SK-N-SH treated with all-trans-retinoic acid at 6 μM for 48 hours (cell line): ENCODE measurements at regions not wholly inside any gene's neighbourhood (a gene's known extent, or its start where the extent isn't known, plus 50 kb on each side); places are given as distances from the start of the nearest gene placed in this dataset.
A peak's percentile ranks its signal among the peaks of the same experiment; 100 is the strongest.

Experiments used
- ATAC-seq: fragments of 200-7000 bp; cut with Tn5 transposase; 3 replicates; pipeline ENCODE4 v1.9.1; 2020; ENCODE audit warnings: mild to moderate bottlenecking, moderate library complexity
- ARNTL ChIP-seq: fragments of 450-650 bp; formaldehyde crosslinking; IDR thresholded peaks from 2 replicates; pipeline ENCODE4 v1.5.0; 2020; ENCODE audit warnings: low read depth, mild to moderate bottlenecking, moderate library complexity, borderline replicate concordance
- BACH2 ChIP-seq: fragments of 250-450 bp; sonication (Bioruptor Pico); IDR thresholded peaks from 2 replicates; pipeline ENCODE4 v1.9.0; 2021; ENCODE audit warnings: mild to moderate bottlenecking, borderline replicate concordance
- CSDC2 ChIP-seq: fragments of 250-450 bp; sonication (Bioruptor Pico); IDR thresholded peaks from 2 replicates; pipeline ENCODE4 v1.5.0; 2020; ENCODE audit warnings: mild to moderate bottlenecking, moderate library complexity
- GLIS3 ChIP-seq: fragments of 250-450 bp; sonication (Bioruptor Pico); IDR thresholded peaks from 2 replicates; pipeline ENCODE4 v1.5.0; 2020; ENCODE audit warnings: mild to moderate bottlenecking, moderate library complexity
- ISL1 ChIP-seq: fragments of 250-450 bp; sonication (Bioruptor Pico); IDR thresholded peaks from 2 replicates; pipeline ENCODE4 v2.1.2; 2022; ENCODE audit warnings: mild to moderate bottlenecking, moderate library complexity
- OSR1 ChIP-seq: fragments of 250-450 bp; sonication (Bioruptor Pico); IDR thresholded peaks from 2 replicates; pipeline ENCODE4 v1.8.0; 2022; ENCODE audit warnings: moderate library complexity, mild to moderate bottlenecking, inconsistent platforms
- PPARA ChIP-seq: fragments of 250-450 bp; sonication (Bioruptor Pico); IDR thresholded peaks from 2 replicates; pipeline ENCODE4 v1.5.0; 2020; ENCODE audit warnings: mild to moderate bottlenecking, borderline replicate concordance
- RARB ChIP-seq: fragments of 250-450 bp; sonication (Bioruptor Pico); IDR thresholded peaks from 2 replicates; pipeline ENCODE4 v1.8.0; 2021; ENCODE audit warnings: mild to moderate bottlenecking, moderate library complexity
- SNAI2 ChIP-seq: fragments of 250-450 bp; sonication (Bioruptor Pico); IDR thresholded peaks from 2 replicates; pipeline ENCODE4 v1.5.0; 2020; ENCODE audit warnings: mild to moderate bottlenecking, moderate library complexity
- TCF4 ChIP-seq: fragments of 250-450 bp; sonication (Bioruptor Pico); IDR thresholded peaks from 2 replicates; pipeline ENCODE4 v1.8.0; 2021; ENCODE audit warnings: mild to moderate bottlenecking, moderate library complexity, borderline replicate concordance
- TOX ChIP-seq: fragments of 250-450 bp; sonication (Bioruptor Pico); IDR thresholded peaks from 2 replicates; pipeline ENCODE4 v1.8.0; 2021; ENCODE audit warnings: mild to moderate bottlenecking, moderate library complexity, borderline replicate concordance
- ZFP3 ChIP-seq: fragments of 250-450 bp; sonication (Bioruptor Pico); IDR thresholded peaks from 2 replicates; pipeline ENCODE4 v1.5.0; 2020; ENCODE audit warnings: mild to moderate bottlenecking, moderate library complexity
- ZFP30 ChIP-seq: fragments of 450-650 bp; formaldehyde crosslinking; IDR thresholded peaks from 2 replicates; pipeline ENCODE4 v1.5.0; 2022; ENCODE audit warnings: mild to moderate bottlenecking, moderate library complexity
- ZNF565 ChIP-seq: fragments of 450-650 bp; formaldehyde crosslinking; conservative IDR thresholded peaks from 2 replicates; pipeline ENCODE4 v1.5.0; 2020; ENCODE audit warnings: low read depth, mild to moderate bottlenecking, moderate library complexity
- ZNF70 ChIP-seq: fragments of 450-650 bp; formaldehyde crosslinking; IDR thresholded peaks from 2 replicates; pipeline ENCODE4 v1.5.0; 2020; ENCODE audit warnings: mild to moderate bottlenecking, moderate library complexity
- ZNF8 ChIP-seq: fragments of 450-650 bp; formaldehyde crosslinking; IDR thresholded peaks from 2 replicates; pipeline ENCODE4 v1.5.0; 2020; ENCODE audit warnings: mild to moderate bottlenecking, moderate library complexity
- TF ChIP-seq, protein P1 (sequence below): fragments of 250-450 bp; sonication (Bioruptor Pico); IDR thresholded peaks from 2 replicates; pipeline ENCODE4 v1.8.0; 2021; ENCODE audit warnings: low read depth, mild to moderate bottlenecking, moderate library complexity, borderline replicate concordance
- TF ChIP-seq, protein P2 (sequence below): fragments of 250-450 bp; sonication (Bioruptor Pico); IDR thresholded peaks from 2 replicates; pipeline ENCODE4 v1.5.0; 2020; ENCODE audit warnings: mild to moderate bottlenecking, moderate library complexity
- TF ChIP-seq, protein P3 (sequence below): fragments of 250-450 bp; sonication (Bioruptor Pico); IDR thresholded peaks from 2 replicates; pipeline ENCODE4 v1.5.1; 2020; ENCODE audit warnings: low read depth, mild to moderate bottlenecking, moderate library complexity
- TF ChIP-seq, protein P4 (sequence below): fragments of 250-450 bp; sonication (Bioruptor Pico); IDR thresholded peaks from 2 replicates; pipeline ENCODE4 v1.5.1; 2021; ENCODE audit warnings: mild to moderate bottlenecking, moderate library complexity

DNA sequence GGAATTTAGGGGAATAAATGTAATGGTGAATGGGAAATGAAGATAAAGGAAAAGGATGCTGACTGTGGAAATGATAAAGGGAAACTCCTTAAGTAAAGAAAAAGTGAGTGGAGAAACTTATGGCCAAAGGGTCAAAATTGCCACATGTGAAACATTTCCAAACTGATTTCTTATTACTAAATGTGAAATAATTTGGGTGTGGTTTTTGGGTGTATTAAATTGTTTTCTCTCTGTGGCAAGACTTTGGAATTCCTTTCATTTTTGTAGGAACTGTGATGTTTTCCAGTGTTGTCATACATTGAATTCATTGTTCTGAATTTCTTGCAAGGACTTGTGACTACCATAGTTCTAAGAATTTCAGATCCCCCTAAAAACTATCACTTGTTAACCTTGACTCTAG, 1891.5 kb upstream of the SEL1L start:
- ATAC-seq: no peak
- TF ChIP-seq, protein P1, sequence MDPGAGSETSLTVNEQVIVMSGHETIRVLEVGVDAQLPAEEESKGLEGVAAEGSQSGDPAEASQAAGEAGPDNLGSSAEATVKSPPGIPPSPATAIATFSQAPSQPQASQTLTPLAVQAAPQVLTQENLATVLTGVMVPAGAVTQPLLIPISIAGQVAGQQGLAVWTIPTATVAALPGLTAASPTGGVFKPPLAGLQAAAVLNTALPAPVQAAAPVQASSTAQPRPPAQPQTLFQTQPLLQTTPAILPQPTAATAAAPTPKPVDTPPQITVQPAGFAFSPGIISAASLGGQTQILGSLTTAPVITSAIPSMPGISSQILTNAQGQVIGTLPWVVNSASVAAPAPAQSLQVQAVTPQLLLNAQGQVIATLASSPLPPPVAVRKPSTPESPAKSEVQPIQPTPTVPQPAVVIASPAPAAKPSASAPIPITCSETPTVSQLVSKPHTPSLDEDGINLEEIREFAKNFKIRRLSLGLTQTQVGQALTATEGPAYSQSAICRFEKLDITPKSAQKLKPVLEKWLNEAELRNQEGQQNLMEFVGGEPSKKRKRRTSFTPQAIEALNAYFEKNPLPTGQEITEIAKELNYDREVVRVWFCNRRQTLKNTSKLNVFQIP (CRISPR knock-in tag): no peak
- 0 out of 2 replicates have a peak, but pooled peaks have one; percentile 4 for TF ChIP-seq ISL1 (CRISPR knock-in tag)

DNA sequence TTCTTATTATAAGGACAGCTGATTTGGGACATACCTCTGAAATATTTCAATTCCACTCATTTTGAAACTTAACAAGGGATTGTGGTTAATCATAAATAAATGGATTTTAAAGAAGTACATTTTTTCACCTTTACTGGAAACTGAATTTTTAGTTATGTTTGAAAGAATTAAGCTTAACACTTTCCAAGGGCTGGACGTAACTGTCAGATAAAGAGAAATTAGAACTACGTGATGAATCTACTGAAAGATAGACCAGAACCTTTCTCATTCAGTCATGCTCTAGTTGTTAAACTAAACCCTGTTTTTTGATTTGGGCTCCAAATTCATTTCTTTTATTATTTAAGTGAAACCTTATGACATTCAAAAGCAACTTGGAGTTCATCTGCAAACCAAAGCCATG, 1892.1 kb upstream of the SEL1L start:
- ATAC-seq: no peak
- TF ChIP-seq CSDC2 (CRISPR knock-in tag): no peak
- TF ChIP-seq ZNF565 (CRISPR knock-in tag): no peak
- TF ChIP-seq ISL1 (CRISPR knock-in tag): no peak
- TF ChIP-seq ZFP30 (CRISPR knock-in tag): no peak
- no peak for TF ChIP-seq ZFP3 (CRISPR knock-in tag)
- no peak for TF ChIP-seq ZNF70 (CRISPR knock-in tag)
- TF ChIP-seq SNAI2 (CRISPR knock-in tag): no peak
- TF ChIP-seq TOX (CRISPR knock-in tag): no peak
- no peak for TF ChIP-seq OSR1 (CRISPR knock-in tag)
- TF ChIP-seq PPARA (CRISPR knock-in tag): no peak
- TF ChIP-seq, protein P2, sequence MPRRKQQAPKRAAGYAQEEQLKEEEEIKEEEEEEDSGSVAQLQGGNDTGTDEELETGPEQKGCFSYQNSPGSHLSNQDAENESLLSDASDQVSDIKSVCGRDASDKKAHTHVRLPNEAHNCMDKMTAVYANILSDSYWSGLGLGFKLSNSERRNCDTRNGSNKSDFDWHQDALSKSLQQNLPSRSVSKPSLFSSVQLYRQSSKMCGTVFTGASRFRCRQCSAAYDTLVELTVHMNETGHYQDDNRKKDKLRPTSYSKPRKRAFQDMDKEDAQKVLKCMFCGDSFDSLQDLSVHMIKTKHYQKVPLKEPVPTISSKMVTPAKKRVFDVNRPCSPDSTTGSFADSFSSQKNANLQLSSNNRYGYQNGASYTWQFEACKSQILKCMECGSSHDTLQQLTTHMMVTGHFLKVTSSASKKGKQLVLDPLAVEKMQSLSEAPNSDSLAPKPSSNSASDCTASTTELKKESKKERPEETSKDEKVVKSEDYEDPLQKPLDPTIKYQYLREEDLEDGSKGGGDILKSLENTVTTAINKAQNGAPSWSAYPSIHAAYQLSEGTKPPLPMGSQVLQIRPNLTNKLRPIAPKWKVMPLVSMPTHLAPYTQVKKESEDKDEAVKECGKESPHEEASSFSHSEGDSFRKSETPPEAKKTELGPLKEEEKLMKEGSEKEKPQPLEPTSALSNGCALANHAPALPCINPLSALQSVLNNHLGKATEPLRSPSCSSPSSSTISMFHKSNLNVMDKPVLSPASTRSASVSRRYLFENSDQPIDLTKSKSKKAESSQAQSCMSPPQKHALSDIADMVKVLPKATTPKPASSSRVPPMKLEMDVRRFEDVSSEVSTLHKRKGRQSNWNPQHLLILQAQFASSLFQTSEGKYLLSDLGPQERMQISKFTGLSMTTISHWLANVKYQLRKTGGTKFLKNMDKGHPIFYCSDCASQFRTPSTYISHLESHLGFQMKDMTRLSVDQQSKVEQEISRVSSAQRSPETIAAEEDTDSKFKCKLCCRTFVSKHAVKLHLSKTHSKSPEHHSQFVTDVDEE (CRISPR knock-in tag): no peak
- no peak for TF ChIP-seq ARNTL
- no peak for TF ChIP-seq RARB (CRISPR knock-in tag)
- TF ChIP-seq, protein P1 (CRISPR knock-in tag): no peak
- TF ChIP-seq, protein P3, sequence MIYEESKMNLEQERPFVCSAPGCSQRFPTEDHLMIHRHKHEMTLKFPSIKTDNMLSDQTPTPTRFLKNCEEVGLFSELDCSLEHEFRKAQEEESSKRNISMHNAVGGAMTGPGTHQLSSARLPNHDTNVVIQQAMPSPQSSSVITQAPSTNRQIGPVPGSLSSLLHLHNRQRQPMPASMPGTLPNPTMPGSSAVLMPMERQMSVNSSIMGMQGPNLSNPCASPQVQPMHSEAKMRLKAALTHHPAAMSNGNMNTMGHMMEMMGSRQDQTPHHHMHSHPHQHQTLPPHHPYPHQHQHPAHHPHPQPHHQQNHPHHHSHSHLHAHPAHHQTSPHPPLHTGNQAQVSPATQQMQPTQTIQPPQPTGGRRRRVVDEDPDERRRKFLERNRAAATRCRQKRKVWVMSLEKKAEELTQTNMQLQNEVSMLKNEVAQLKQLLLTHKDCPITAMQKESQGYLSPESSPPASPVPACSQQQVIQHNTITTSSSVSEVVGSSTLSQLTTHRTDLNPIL (CRISPR knock-in tag): no peak
- no peak for TF ChIP-seq TCF4
- no peak for TF ChIP-seq GLIS3
- TF ChIP-seq BACH2: no peak
- TF ChIP-seq, all 23 proteins: peak for 0

DNA sequence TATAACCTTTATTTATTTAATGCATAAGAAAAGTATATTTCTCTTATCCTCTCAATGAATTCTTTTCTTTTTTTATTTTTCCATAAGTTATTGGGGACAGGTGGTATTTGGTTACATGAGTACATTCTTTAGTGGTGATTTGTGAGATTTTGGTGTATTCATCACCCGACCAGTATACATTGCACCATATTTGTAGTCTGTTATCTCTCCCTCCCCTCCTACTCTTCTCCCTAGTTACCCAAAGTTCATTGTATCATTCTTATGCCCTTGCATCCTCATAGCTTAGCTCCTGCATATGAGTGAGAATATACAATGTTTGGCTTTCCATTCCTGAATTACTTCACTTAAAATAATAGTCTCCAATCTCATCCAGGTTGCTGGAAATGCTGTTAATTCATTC, 1900.0 kb upstream of the SEL1L start:
- no peak for ATAC-seq
- TF ChIP-seq, protein P1 (CRISPR knock-in tag): no peak
- no peak for TF ChIP-seq ZNF8 (CRISPR knock-in tag)
- TF ChIP-seq TCF4: no peak
- TF ChIP-seq, protein P4, sequence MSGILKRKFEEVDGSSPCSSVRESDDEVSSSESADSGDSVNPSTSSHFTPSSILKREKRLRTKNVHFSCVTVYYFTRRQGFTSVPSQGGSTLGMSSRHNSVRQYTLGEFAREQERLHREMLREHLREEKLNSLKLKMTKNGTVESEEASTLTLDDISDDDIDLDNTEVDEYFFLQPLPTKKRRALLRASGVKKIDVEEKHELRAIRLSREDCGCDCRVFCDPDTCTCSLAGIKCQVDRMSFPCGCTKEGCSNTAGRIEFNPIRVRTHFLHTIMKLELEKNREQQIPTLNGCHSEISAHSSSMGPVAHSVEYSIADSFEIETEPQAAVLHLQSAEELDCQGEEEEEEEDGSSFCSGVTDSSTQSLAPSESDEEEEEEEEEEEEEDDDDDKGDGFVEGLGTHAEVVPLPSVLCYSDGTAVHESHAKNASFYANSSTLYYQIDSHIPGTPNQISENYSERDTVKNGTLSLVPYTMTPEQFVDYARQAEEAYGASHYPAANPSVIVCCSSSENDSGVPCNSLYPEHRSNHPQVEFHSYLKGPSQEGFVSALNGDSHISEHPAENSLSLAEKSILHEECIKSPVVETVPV (CRISPR knock-in tag): no peak
- no peak for TF ChIP-seq PPARA (CRISPR knock-in tag)
- no peak for TF ChIP-seq ZNF565 (CRISPR knock-in tag)
- TF ChIP-seq CSDC2 (CRISPR knock-in tag): no peak
- TF ChIP-seq GLIS3: no peak
- TF ChIP-seq ZFP30 (CRISPR knock-in tag): no peak
- TF ChIP-seq ISL1 (CRISPR knock-in tag): no peak
- no peak for TF ChIP-seq OSR1 (CRISPR knock-in tag)
- TF ChIP-seq, protein P2 (CRISPR knock-in tag): no peak
- TF ChIP-seq SNAI2 (CRISPR knock-in tag): no peak
- TF ChIP-seq BACH2: no peak
- no peak for TF ChIP-seq TOX (CRISPR knock-in tag)
